ENCODE measurements at regions not wholly inside any gene's neighbourhood (a gene's known extent, or its start where the extent isn't known, plus 50 kb on each side); places are given as distances from the start of the nearest gene placed in this dataset.

- H3K4me3 ChIP-seq (replicated peaks in 1 of 2; ENCODE audit: low read depth in 2 of 2, low read length in 2 of 2): no peak overlapping the region
- no peak for DNase-seq (ENCODE audit: low read depth in 2 of 2)
- TF ChIP-seq CTCF (IDR thresholded peaks at IDR 0.05; ENCODE audit: low read depth, low read length): no peak
Observed at GRCh38 chr13:70932511-70932910, 824.3 kb upstream of the KLHL1 start.

- H3K4me3 ChIP-seq (replicated peaks in 1 of 2; ENCODE audit: low read depth in 2 of 2, low read length in 2 of 2): no peak overlapping the region
- peak in 1 of 2 donors; percentile 10 for DNase-seq (ENCODE audit: low read depth in 2 of 2)
- no peak for TF ChIP-seq CTCF (IDR thresholded peaks at IDR 0.05; ENCODE audit: low read depth, low read length)
Observed at GRCh38 chr13:70923863-70924752, 815.9 kb upstream of the KLHL1 start.

GRCh38 chr13:70911286-70911685, 803.0 kb upstream of the KLHL1 start:
- DNase-seq (ENCODE audit: low read depth in 2 of 2): no peak
- TF ChIP-seq CTCF (IDR thresholded peaks at IDR 0.05; ENCODE audit: low read depth, low read length): no peak
- no peak overlapping the region for H3K4me3 ChIP-seq (replicated peaks in 1 of 2; ENCODE audit: low read depth in 2 of 2, low read length in 2 of 2)

- no peak for TF ChIP-seq CTCF (IDR thresholded peaks at IDR 0.05; ENCODE audit: low read depth, low read length)
- no peak for DNase-seq (ENCODE audit: low read depth in 2 of 2)
- no peak overlapping the region for H3K4me3 ChIP-seq (replicated peaks in 1 of 2; ENCODE audit: low read depth in 2 of 2, low read length in 2 of 2)
Observed at GRCh38 chr13:70908795-70909194, 800.5 kb upstream of the KLHL1 start.

- DNase-seq (ENCODE audit: low read depth in 2 of 2): peak; percentile 7 to 51
- H3K4me3 ChIP-seq (replicated peaks in 1 of 2; ENCODE audit: low read depth in 2 of 2, low read length in 2 of 2): no peak overlapping the region
- no peak for TF ChIP-seq CTCF (IDR thresholded peaks at IDR 0.05; ENCODE audit: low read depth, low read length)
Observed at GRCh38 chr13:70905035-70905434, 796.8 kb upstream of the KLHL1 start.

- DNase-seq (ENCODE audit: low read depth in 2 of 2): no peak
- H3K4me3 ChIP-seq (replicated peaks in 1 of 2; ENCODE audit: low read depth in 2 of 2, low read length in 2 of 2): no peak overlapping the region
- TF ChIP-seq CTCF (IDR thresholded peaks at IDR 0.05; ENCODE audit: low read depth, low read length): no peak
Observed at GRCh38 chr13:70896136-70896535, 787.9 kb upstream of the KLHL1 start.
